GM12875 (cell line): ENCODE measurements at regions not wholly inside any gene's neighbourhood (a gene's known extent, or its start where the extent isn't known, plus 50 kb on each side); places are given as distances from the start of the nearest gene placed in this dataset.

ENCODE experiments used
- H3K4me3 ChIP-seq: one replicate; pipeline ENCODE4 v1.5.1; 2011; ENCODE audit warnings: low read depth, low read length, control low read depth
- TF ChIP-seq, protein P1 (sequence below): IDR thresholded peaks from 2 replicates; pipeline ENCODE4 v1.5.1; 2011; ENCODE audit warnings: low read depth, mild to moderate bottlenecking, control low read depth, inconsistent platforms, low read length, moderate library complexity, borderline replicate concordance; ENCODE audit not compliant: insufficient read depth

DNA sequence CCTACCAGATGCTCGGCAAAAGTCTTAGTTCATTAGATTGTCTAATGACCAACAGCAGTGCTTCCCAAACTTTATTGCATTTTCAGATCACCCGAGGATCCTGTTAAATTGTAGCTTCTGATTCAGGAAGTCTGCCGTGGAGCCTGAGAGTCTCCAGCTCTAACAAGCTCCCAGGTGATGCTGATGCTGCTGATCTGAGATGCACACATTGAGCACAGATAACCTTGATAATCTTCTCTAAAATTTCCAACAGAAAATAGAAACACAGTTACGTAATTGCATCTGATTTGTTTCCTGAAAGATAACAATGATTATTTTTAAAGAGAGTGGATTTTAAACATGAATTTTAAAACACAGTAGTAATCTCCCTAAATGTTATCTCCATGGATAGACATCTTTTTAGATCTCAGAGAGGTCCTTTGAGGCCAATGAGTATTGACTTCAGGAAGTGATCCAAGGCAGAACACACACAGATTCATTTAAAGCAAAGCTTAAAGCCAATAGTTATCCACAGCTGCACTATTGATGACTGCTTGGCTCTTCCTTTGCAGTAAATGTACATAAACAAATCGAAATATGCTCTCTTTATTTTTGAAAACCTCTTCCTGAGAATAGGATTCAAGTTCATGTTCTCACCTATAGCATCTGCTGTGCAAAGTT lies 122.8 kb upstream of the TNPO1 start:
- no peak overlapping the region for H3K4me3 ChIP-seq
- TF ChIP-seq, protein P1, sequence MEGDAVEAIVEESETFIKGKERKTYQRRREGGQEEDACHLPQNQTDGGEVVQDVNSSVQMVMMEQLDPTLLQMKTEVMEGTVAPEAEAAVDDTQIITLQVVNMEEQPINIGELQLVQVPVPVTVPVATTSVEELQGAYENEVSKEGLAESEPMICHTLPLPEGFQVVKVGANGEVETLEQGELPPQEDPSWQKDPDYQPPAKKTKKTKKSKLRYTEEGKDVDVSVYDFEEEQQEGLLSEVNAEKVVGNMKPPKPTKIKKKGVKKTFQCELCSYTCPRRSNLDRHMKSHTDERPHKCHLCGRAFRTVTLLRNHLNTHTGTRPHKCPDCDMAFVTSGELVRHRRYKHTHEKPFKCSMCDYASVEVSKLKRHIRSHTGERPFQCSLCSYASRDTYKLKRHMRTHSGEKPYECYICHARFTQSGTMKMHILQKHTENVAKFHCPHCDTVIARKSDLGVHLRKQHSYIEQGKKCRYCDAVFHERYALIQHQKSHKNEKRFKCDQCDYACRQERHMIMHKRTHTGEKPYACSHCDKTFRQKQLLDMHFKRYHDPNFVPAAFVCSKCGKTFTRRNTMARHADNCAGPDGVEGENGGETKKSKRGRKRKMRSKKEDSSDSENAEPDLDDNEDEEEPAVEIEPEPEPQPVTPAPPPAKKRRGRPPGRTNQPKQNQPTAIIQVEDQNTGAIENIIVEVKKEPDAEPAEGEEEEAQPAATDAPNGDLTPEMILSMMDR: no peak

DNA sequence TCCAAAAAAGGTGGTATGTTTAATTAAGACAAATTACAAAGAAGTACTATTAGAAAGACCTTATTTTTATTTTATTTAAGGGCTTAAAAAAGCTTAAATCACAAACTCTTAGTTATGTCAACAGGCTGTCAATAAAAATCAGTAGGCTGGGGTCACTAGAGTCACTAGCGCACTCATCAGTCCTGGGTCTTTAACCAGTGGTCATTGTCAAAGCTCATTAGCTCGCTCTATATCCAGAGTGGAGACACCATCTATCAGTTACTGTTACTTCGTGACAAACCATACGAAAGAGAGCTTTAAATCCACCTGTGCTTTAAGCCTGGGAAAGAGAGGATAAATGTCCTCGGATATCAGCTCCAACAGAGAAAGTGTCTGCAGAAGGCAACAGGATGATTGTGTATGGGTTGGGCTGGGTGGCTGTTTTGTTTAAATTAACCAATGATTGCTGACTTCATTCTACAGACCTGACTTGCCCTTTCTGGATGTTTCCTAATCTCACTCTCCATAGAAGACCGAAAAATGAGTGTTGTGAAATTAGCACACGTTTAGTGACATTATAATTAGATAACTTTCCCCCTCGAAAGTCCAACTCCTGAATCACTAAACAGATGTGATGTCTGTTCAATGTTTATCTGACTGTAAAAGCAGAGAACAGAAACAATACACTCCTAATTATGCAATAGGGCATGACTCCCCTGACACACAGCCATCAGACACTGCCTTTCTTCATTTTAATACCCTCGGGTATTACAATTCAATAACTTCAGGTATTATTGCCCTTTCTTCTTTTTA lies 123.6 kb upstream of the TNPO1 start:
- TF ChIP-seq, protein P1: no peak
- H3K4me3 ChIP-seq: no peak overlapping the region

DNA sequence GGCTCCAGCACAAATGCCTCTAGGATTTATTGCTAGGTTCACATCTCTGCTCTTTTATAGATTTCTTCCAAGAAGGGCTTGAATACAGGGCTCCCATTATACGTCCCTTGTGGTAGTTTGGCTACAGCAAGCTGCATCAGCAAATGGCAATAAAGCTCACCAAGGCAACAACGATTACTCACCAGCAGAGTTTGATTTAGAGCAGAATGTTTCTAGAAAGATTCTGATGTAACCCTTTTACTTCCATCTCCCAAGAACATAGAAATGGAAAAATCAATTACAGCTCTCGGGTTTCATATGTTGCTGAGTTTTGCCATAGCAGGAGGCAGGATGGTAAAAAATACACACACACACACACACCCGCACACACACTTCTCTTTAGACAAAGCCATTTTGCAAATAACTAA lies 124.2 kb upstream of the TNPO1 start:
- TF ChIP-seq, protein P1: no peak
- H3K4me3 ChIP-seq: no peak overlapping the region

DNA sequence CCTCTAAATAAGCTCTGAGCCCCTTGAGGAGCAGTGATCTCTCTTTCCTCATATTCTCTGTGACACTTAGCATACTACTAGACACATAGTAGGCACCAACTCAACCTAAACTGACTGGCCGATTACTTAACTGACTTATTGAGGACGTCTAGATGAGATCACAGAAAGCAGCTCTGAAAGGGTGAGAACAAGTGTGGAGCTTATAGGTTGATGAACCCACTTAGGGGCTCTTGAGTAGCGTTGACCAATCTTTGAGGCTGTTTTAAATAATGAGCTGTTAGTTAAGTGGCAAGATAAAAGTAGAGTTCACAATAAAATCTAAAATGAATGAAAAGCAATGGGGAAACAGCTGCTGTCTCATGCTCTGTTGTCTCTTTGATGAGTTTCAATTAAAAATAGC lies 124.7 kb upstream of the TNPO1 start:
- H3K4me3 ChIP-seq: no peak overlapping the region
- TF ChIP-seq, protein P1: no peak

DNA sequence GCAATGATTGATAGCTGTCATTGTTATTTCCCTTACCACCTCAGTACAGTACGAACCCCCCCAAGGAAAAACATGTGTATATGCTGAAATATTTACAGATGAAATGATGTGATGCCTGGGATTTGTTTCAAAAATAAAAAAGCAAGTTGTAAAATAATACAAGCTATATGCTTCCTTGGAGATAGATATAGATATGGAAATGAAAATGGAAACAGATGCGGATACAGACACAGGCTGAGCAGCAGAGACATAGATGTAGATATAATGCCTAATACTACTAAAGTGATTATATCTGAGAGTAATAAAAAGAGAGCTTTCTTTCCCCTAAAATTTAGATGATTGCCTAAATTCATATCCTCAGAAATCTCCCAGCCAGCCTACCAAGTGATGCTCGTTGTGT lies 127.5 kb upstream of the TNPO1 start:
- no peak overlapping the region for H3K4me3 ChIP-seq
- TF ChIP-seq, protein P1: no peak

DNA sequence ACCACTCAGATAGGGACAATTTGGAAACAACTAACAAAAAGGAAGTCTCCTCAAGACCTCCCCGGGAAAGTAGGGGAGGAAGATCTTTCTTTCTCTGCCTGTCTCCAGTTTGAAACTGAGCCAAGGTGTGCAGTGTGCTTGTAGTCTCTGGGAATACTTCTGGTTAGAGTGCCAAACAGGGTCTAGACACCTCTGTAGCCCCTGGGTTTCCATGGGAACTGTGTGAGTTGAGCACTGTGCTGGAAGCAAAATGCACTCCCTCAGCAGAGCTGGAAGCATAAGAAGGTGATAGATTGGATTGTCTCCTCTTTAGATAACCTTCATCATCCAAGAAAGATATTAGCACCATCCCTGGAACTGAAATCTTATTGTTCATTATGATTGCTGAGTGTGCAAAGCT lies 129.2 kb upstream of the TNPO1 start:
- H3K4me3 ChIP-seq: no peak overlapping the region
- TF ChIP-seq, protein P1: no peak

DNA sequence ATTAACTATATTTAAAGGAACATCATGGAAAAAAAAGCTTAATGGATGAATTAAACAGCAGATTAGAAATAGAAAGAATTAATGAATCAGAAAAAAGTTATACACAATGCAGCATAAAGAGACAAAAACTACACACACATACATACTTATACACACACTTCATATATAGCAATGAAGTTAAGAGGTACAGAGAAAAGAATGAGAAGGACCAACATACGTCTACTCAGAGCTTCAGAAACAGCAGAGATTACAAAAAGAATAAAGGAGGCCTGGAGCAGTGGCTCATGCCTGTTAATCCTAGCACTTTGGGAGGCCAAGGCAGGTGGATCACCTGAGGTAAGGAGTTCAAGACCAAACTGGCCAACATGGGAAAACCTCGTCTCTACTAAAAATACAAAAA lies 133.9 kb upstream of the TNPO1 start:
- no peak overlapping the region for H3K4me3 ChIP-seq
- TF ChIP-seq, protein P1: no peak
